NCI-H748 (cell line): ENCODE measurements at regions not wholly inside any gene's neighbourhood (a gene's known extent, or its start where the extent isn't known, plus 50 kb on each side); places are given as distances from the start of the nearest gene placed in this dataset.

Source experiments
- DNase-seq: peaks from one replicate; lab custom pipeline; 2025; ENCODE audit not compliant: unreplicated experiment; lab: John Stamatoyannopoulos, UW

DNA sequence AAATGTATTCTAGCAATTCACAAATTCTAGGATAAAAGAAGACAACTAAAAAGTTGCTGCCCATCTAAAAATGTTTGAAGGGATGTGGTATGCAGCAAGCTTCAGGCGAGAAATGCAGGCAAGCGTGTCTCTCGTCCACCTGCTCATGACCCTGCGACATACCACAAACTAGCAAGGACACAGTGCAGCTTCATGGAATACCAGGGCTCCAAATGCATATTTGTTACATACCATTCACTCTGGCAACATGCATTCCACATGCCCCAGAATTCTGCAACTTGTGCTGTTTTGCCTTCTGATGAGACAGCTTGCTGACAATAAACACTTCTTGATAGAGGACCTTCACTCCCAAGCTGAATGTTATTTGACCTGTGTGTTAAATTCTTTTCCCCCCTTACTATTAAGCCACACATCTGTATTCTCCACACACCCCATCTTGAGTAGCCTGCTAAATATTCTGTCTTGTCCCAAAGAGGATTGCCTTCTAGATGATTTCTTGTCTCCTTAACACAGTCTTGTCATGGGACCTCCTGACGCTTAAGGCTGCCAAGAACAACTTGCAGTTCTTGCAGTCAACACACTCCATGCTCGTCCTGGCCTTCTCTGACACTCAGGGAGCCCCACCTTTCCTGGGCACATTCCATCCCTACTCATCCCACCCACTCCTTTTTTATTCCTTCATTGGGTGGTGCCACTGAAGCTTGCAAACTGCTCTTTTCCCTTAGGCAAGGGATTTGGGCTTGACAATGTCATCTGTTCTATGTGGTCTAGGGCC, 340.5 kb downstream of the PIK3R1 start:
- DNase-seq = no peak

DNA sequence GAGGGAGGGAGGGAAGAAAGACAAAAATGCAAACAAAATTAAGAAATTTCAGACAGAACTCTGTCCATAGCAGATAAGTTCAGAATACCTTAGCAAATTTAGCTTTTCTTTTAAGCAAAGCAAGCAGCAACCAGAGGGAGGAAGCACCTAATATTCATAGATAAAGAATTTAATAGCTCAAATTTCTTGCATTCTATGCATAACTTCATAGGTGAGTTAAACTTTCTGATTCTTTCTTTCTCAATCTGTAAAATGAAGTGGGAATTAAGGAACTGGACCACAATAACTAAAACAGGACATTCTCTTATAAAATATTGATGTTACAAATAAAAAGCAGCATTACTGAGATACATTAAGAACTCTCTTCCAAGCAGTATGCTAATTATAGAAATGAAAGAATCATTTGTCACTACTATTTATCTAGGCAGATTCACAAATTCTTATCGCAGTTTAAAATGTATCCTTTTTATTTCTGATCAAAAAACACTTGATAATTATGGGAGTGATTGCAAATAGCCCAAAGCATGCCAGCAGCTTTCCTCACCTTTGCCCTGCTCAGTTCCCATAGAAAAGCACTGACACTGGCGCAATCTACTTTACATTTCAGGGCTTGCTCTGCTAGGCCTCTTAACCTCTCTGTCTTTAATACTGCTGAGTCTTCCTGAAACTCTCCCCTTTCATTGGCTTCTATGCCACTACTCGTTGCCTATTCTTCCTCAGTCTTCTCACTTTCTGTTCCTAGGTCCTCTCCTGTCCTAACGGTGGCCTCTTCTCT, 341.8 kb downstream of the PIK3R1 start:
- no peak for DNase-seq

DNA sequence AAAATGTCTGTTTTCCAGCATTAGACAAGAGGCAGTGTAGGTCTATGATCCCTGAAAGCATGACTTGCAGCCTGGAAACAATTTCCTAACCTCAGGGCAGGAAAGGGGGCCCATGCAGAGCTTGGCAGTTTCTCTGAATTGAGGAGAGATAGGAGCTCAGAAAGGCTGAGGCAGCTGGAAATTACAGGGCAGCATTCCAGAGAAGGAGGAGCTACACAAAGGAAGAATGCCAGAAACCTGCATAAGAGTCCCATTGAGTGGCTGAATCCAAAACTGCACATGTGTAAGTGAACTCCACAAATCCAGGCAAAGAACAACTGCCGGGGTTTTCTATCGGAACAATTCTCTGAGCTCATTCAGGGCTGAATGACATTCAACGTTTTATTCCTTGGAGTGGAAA, 346.8 kb downstream of the PIK3R1 start:
- no peak for DNase-seq

DNA sequence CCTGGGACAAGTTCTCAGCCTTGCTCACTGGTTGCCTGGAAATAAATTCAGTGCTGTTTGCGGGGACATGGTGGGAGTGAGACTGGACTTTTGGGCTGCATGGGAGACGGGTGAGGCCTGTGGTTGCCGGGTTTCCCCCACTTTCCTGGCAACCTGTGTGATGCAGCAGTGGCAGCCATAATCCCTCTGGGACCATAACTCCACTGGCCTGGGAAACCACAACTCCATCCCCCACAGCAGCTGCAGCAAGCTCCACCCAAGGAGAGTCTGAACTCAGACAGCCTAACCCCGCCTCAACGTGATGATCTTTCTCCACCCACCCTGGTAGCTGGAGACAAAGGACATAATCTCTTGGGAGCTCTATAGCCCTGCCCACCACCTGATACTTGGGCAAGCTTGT, 349.9 kb downstream of the PIK3R1 start:
- DNase-seq = peak; percentile 32

DNA sequence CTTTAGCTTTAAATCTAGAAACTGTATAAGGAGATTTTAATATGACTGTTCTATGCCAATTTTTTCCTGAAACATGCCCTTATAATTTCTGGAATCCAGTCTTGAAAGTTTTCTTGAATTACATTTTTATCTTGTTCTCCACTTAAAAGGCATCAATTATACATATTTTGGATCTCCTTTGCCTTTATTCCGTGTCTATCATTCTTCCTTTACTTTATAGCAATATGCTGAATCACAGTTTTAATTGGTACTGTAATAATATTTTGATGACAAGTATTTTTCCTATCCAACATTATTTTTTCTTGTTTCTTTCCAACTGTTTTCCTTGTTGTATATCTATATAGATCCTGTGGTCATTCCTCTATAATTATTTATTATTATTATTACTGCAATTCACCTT, 361.2 kb downstream of the PIK3R1 start:
- no peak for DNase-seq

DNA sequence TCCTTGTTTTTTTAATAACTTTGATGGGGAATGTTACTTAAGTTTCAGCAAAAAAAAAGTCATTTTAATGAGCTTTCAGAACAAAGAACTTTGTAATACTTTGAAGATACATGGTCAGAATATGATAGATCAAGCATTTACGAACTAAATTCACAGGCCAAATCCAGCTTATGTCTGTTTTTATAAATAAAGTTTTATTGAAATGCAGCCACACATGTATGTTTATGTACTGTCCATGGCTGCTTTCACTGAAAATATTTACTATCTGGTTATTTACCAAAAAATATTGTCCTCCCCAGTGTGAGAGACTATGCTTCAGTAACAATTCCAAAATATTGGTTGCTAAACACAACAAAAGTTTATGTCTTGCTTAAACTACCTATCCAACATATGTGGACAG, 366.7 kb downstream of the PIK3R1 start:
- no peak for DNase-seq

DNA sequence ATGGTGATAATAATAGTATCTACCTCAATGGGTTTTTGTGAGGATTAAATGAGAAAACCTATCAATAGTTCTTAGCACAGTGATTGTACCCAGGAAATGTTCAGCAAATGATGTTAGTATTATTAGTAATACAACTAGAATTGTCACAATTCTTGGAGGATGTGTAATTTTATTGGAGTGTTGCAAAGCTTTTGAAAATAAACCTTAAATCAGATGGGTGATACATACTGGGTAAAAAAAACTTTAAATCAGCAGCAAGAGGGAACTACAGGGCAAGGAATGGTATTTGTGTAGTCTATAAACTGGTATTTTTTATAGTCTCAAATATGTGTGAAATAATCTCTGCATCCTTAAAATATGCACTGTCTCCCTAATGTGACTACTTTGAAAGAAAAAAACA, 371.6 kb downstream of the PIK3R1 start:
- DNase-seq = no peak

DNA sequence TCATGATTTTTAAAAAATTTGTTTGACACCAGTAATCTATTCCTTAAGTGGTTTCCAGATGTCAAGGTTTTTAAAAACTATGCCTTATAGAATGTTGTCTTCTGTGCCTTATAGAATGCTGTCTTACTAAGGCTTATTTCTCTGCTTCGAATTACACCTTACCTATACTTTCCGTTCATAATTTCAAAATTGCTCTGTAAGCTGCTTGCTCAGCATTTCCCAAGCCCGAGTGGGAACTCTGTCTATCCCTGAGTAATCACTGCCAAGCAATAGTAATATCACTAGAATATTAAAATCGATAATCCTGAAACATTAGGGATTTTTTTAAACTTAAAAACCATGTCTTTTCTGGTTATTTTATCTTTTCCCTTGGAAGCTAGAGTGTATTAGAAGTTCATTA, 376.3 kb downstream of the PIK3R1 start:
- DNase-seq = no peak

DNA sequence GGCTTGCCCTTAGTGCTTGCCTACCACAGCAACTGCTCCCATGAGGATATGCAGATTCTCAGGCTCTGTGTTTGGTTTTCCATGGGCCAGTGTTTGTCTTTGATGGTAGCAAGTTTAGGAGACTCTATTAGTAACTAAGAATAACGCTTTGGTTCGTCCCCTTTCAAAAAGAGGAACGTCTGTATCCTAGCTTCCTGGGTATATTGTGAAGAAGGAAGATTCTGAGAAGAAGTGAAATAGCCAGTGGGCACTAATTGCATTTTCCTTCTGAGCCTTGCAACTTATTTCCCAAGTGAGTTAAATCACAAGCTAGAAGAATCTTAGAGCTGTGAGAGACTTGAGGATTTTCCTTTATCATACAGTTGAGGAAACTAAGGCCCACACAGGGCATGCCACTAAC, 376.8 kb downstream of the PIK3R1 start:
- DNase-seq = peak; percentile 5

DNA sequence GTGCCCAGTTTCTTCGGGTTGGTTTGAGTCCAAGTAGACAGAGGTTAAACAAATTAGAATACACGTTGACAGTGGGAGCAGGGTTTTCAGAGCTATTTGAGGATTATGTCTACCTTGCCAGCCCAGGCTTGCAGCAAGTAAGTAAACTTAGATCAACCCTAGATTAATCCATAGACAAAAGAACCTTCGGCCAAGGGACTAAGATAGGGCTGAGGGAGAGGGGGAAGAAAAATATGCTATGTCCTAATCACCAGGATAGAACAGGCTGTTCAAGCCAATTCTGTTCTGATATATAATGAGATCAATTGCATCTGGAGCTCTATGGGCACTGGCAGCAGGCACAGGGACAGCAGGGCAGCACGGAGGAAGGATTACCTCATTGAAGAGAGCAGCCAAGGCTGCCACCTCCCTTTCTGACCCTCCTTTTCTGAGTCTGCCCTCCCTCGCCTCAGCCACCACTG, 377.7 kb downstream of the PIK3R1 start:
- DNase-seq = peak; percentile 3

DNA sequence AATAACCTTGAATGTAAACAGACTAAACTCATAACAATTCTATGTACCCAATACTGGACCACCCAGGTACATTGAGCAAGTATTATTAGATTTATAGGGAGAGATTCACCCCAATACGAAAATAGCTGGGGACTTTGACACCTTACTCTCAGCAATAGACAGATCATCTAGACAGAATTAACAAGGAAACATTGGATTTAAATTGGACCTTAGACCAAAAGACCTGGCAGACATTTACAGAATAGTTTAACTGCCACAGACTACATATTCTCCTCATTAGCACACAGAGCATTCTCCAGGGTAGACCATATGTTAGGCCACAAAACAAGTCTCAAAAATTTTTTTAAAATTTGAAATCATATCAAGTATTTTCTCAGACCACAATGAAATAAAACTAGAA, 397.4 kb downstream of the PIK3R1 start:
- DNase-seq = no peak

DNA sequence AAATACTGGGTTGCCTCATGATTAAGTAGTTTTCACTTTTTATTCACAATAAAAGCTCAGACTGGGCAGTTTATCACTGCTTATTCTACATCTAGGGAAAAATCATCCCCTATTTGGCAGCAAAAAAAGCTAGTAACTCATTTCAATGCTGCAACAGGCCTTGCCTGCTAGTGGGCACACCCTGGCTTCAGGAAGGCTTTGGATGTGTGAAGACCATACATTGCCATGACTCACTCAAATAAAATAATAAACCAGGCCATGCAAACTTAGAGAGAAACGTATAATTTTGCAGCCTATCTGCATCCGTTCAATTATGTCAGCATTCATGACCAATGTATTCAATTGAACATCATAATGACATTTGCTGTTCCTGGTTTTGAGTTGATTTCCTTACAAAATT, 402.9 kb downstream of the PIK3R1 start:
- no peak for DNase-seq

DNA sequence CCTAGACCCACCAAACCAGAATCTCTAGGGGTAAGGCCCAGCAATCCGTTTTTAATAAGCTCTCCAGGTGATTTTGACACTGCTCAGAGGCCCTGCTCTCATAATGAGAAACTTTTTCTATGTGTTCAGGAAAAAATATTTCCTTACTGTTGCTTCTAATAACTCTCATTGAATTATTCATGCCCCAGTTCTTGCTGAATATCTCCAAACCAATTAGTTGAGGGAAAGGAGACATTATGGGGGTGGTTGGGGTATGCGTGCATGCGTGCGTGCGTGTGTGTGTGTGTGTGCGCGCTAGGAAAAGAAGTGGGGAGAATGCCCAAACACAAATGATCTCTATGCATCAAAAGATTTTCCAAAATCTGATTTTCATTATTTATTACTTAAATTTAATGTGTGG, 411.4 kb downstream of the PIK3R1 start:
- no peak for DNase-seq

DNA sequence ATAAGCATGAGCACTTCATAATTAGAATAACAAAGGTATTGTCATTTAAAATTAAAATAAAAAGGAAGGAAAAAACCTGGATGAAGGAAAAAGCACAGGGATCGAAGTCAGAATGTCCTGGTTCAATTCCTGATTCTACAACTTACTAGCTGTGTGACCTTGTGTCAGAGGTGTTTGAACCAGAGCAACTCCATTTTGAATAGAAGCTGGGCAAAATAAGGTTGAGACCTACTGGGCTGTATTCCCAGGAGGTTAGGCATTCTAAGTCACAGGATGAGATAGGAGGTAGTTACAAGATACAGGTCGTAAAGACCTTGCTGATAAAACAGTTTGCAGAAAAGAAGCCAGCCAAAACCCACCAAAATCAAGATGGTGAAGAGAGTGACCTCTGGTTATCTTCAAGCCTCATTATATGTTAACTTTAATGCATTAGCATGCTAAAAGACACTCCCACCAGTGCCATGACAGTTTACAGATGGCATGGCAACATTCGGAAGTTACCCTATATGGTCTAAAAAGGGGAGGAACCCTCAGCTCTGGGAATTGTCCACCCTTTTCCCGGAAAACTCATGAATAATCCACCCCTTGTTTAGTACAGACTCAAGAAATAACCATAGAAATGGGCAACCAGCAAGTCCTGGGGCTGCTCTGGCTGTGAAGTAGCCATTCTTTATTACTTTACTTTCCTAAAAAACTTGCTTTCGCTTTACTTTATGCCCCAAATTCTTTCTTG, 412.7 kb downstream of the PIK3R1 start:
- no peak for DNase-seq

DNA sequence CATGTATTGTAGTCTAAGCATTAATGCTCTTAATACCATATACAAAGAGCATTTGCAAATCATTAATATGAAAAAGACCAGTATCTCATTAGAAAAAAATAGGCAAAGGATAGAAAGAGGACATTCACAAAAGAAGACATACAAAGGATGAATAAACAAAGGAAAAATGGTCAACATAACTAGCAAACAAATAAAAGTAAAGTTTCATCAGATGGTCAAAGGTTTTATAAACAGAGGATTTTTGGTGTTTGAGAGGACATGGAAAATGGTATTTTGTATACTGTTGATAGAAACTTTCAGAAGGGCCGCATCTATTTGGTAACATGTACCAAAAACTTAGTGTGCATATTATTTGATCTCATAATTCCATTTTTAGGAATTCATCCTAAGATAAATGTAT, 414.8 kb downstream of the PIK3R1 start:
- DNase-seq = no peak

DNA sequence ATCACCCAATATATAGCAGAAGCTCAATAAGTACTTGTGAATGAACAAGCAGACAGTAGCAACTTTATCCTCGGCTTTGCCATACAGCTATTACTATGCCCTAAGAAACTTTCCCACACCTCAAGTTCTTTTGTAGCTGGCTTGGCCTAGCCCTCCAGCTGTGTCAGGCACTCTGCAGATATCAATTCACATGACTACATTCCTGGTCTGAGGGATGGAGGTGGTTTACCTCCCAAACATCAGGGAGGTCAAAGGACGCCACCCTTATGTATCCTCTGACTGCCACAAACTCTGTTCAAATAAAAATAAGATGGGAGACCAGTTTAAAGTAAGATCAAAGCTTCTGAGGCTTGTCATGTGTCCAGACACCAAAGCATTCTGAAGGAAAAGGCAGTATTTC, 416.3 kb downstream of the PIK3R1 start:
- no peak for DNase-seq

DNA sequence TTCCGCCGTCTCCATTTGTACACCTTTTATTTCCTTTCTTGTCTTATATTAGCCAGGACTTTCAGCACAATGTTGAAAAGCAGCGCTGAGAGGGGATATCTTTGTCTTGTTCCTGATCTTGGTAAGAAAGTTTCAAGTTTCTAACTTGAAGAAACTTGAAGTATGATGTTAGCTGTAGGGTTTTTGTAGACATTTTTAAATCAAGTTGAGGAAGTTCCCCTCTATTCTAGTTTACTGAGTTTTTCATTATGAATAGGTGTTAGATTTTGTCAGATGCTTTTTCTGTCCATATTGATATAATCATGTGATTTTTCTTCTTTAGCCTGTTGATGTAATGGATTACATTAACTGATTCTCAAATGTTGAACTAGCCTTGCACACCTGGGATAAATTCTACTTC, 425.7 kb downstream of the PIK3R1 start:
- DNase-seq = no peak

DNA sequence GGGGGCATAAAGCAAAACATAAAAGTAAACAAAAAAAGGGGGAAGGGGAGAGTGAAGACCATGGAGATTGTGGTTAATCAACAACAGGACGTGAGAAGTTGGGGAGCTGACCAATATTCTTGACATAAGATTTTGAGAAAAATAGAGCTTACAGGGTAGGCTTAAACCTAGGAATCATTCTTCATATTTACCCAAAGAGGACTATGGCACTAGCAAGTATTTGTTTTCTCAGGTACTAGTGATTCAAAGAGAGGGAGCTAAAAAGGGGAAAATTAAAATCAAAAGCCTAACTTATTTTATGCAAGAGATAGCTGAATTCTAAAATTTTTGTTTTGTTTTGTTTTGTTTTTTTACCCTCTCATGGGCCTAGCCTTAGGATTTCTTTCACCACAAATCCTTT, 427.5 kb downstream of the PIK3R1 start:
- no peak for DNase-seq

DNA sequence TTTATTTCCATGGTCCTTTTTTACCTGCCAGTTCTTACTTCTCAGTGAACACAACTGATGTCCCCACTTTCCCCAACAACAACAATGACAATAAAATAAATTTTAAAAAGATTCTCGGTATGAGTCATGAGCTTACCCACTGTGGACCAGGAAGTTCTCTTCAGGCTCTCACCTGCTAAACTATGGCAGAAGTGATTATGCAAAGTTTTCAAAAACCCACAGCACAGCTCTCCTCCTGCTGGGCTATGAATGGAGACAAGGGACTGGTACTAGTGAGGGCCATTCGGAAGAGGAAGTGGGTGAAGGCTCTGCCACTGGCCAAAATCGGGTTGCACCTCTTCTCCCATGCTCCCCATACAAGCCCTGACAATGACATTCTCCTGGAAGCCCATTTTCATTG, 429.4 kb downstream of the PIK3R1 start:
- DNase-seq = no peak

DNA sequence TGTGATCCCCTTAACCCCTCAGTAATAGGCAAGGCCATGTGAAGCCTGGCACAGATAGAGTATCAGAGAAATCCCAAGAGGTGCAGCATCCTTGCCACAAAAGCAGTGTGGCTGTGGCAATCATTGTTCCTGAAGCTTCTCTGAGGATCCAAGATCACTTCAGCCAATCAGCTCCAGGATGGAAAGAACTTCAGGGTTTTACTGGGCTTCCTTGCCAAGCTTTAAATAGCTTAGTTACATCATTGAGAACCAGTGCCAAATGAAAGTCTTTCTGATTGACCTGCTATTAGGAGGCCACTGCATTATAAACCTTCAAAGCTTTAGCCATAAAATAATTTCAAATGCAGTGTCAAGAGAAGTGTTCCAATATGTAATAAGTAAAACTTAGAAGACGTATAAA, 430.6 kb downstream of the PIK3R1 start:
- DNase-seq = no peak

DNA sequence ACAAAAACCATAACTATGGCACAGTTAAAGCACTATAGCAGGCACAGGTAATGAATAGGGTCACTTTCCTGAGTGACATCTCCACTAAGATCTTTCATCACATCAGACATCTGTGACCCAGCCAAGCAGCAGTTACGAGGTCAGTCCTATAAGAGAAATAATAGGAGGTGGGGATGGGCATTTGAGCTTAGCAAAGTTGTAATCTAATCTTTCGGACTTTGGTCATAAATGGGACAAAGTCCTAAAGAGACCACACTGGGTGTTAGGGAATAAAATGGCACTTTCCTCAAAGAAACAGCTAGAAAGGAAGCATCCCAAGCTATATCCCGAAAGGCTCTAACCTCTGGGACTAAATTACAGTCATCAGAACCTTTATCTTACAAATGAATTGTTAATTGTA, 432.2 kb downstream of the PIK3R1 start:
- no peak for DNase-seq
